HL-60/S4 treated with retinoic acid at 250 ng/mL for 4 days and 3 days (cell line): ENCODE measurements at regions not wholly inside any gene's neighbourhood (a gene's known extent, or its start where the extent isn't known, plus 50 kb on each side); places are given as distances from the start of the nearest gene placed in this dataset.

Experiments
- in situ Hi-C: fragments of 300-500 bp; cut with MboI; formaldehyde crosslinking; loops from 2 replicates; pipeline ENCODE4 v1.7.0; 2022; ENCODE audit warnings: low sequenced_read_pairs

GRCh38 chr16:62978451-62978850 is 942.2 kb upstream of the CDH8 start:
- in situ Hi-C loops, result no loop called here

- in situ Hi-C loops, result no loop called here
Measured at GRCh38 chr16:62977876-62978275, 941.6 kb upstream of the CDH8 start.

GRCh38 chr16:62974424-62974823 is 938.2 kb upstream of the CDH8 start:
- in situ Hi-C loops, result no loop called here

GRCh38 chr16:62970851-62971250 is 934.6 kb upstream of the CDH8 start:
- in situ Hi-C loops, result no loop called here

DNA sequence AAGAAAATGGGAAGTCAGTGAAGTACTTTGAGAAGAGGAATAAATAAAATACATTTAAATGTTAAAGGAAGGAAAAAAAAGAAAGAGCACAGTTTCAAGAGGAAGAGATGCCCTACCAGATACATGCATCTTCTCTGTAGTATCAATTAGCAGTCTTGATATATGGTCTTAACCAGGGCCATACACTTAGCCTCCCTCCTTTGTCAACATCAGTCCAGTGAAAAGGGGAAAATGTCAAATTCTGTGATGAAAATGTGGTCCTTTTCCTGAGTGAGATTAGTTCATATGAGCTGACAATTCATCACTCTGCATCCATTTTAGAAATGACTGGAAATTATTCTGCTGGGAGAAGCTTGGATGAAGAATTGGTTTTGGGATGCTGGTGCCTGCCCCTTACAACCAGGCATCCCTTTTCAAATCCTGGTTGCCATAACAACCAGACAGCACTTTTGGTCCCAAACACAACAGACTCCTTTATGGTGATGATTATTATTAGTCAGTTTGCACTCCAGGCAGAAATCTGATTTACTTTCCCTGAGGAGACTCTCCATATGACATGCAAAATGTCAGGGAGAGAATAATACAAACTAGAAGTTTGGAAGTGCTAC is 933.6 kb upstream of the CDH8 start:
- in situ Hi-C loops, result no loop called here

DNA sequence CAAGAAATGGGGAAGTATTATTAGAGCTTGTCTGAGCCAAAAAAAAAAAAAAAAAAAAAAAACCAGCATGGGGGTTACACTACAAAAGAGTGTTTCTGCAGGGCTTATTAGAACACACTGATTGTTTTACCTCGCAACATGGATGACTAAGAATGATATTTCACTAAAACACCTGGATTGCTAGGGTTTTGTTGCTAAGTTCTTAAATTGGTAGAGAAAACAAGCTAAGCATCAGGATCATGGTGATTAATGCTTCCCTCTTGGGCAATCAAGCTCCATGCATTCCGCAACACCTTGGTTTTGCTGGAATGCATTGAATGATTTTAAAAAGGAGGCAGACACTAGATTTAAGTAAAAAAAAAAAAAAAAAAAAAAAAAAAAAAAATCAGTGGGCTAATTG is 931.4 kb upstream of the CDH8 start:
- in situ Hi-C loops, result no loop called here

DNA sequence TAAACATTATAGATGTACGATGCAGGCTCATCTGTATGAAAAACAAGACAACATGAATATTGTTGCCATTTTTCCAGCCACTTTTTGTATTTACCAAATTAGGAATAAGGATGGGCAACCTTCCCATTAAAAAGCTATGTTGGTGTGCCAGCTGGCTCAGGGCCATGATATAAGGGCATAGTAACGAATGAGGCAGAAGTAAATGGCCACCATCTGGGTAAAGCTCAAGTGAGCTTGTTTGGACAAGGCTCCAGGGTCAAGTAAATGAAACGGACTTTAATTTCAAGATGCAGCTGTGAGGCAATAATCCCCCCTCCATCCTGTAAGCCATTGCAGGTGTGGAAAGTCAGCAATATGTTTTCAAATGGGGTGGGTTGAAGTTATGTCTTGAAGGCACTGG is 930.9 kb upstream of the CDH8 start:
- in situ Hi-C loops, result no loop called here

DNA sequence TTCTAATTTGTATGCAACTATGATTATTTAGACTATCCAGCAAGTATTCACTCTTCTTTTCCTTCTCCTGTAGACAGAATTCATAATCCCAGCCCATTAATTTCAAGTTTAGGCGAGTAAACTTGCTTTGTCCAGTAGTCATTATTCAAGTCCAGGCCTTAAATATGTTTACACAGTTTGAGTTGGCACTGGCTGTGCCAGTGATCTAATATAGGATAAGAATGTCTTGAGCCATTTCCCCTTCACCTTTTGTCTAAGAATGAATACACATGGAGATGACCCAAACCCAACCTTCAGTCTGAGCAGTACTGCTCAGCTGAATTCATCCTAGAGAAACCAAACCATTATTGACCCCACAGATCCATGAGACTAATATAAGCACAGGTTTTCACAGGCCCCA is 930.4 kb upstream of the CDH8 start:
- in situ Hi-C loops, result no loop called here

DNA sequence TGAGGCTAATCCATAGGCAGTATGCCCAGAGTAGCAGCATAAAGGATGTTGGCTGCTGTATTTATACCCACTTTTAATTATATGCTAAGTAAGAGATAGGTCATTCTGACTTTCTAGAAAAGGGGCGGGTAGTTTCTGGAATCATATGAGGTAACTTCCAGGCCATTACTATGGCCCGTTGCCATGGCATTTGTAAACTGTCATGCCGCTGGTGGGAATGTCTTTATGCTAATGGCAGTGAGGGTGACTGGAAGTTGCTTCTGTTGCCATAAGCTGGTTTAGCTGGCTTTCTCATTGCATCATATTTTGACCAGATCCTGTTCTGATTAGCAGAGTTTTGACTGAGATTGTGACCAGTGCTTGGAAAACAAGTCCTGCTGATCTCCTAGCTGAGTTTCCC is 929.6 kb upstream of the CDH8 start:
- in situ Hi-C loops, result no loop called here

DNA sequence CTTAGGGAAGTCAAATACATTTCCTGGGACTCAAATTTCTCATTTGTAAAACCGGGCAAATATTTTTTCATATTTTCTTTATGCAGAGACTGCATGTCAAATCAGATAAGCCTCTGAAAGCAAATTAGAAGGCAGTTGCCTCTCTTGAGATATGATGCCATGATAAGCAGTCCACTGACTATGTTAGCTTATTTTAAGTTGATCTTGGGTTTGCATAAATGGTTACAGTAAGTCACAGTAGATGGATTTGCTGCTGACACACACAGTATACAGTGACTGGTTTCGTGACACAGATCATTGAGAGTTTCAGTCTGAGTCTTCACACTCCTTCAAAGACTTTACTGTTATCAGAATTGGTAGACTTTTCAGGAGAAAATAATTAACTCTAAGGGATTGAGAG is 927.6 kb upstream of the CDH8 start:
- in situ Hi-C loops, result no loop called here

GRCh38 chr16:62955033-62955349 is 918.8 kb upstream of the CDH8 start:
- in situ Hi-C loops, result no loop called here

- in situ Hi-C loops, result no loop called here
Measured at GRCh38 chr16:62954144-62955032, 918.1 kb upstream of the CDH8 start.

DNA sequence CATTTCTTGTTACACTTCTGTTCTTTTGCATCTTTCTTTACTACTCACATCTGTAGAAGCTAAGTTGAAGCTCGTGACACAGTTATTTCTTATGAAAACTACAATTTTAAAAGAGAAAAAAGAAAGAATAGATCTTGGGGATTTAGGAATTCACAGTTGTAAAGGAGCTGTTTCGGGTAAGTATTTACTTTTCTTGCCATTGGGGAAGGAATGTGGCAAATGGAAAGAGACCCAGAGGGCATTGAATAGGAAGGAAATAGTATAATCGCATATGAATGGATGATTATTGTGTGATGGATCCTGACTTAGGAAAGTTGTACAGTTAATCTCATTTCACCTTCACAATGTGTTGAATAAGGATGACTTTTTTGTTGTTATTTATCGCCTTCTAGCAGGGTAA is 914.1 kb upstream of the CDH8 start:
- in situ Hi-C loops, result no loop called here

DNA sequence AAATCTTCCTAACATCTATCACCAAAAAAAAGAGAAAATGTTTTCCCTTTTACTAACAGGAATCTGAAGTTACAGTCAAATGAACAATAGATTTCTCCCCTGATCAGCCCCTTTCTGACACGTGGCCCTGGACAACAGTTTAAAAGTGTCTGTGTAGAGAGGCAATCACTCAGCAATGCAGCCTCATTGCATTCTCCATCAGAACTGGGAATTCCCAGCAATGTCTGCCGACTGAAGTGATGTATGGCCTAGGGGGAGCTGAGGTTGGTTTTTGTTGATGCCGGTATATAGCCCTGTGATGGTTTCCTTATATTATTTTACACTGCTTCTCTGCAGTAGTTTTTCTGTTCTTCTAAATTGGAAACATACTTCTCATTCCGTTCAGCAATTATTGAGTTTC is 904.3 kb upstream of the CDH8 start:
- in situ Hi-C loops, result no loop called here

DNA sequence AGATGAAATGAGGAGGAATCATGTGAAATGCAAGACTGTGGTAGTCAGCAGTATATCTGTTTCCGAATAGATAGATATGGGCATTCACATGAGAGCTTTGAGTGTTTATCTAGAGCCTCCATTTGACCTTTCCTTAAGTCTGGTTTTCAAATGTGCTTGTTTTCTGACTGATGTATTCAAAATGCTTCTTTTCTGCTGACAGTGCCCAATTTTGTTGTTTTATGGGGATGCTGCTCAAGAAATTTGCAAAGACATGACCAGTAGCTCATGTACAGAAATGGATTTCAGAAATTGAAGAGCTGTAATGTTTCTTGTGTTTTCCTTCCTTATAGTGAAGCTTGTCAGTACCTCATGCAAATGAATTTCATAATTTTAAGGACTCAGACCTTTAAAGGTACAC is 903.4 kb upstream of the CDH8 start:
- in situ Hi-C loops, result no loop called here

- in situ Hi-C loops, result no loop called here
Measured at GRCh38 chr16:62933929-62934328, 897.7 kb upstream of the CDH8 start.

DNA sequence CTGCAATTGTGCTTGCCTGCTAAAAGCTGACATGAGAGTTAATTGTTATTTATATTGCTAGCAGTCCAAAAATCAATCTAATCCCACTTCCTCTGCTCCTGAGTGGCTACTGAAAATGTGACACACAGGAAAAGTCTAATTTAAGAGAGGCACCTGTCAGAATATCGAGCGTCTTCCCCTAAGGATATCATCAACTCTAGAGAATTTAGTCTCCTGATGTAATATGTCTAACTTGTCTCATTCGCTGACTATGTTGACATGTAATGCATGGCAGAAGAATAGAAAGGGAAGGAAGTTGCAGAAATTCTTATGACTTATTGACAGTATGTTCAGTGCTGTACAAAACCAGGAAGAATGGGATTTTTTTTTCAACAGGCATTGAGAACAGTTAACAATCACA is 893.4 kb upstream of the CDH8 start:
- in situ Hi-C loops, result no loop called here

GRCh38 chr16:62927122-62927521 is 890.9 kb upstream of the CDH8 start:
- in situ Hi-C loops, result no loop called here

DNA sequence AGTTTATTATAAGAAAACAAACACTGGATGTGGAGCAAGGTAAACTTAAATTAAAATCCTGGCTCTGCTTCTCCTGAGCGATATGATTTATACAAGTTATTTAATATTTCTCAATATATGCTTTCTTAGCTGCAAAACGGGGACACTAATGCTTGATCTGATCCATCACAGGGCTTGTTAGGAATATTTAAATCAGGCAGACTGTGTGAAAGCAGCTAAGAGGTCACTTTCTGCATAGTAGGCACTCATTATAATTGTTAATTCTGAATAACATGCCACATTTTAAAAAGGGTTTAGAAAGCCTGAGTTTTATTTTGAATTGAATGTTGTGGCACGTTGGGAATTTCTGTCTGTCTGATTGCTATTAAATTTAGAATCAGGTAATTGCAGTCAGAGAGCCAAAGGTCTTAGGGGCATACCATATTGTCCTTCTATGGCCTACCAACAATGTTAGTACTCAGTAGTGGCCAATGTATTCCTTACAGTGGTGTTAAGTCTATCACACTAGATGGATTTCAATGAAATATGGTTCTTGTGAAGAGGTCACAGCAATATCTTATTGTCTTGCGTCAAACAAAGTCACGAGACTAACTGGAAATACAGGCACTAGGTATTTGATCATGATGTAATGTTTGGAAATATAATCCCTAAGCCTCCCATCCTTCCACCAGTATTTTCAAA is 890.0 kb upstream of the CDH8 start:
- in situ Hi-C loops, result no loop called here

DNA sequence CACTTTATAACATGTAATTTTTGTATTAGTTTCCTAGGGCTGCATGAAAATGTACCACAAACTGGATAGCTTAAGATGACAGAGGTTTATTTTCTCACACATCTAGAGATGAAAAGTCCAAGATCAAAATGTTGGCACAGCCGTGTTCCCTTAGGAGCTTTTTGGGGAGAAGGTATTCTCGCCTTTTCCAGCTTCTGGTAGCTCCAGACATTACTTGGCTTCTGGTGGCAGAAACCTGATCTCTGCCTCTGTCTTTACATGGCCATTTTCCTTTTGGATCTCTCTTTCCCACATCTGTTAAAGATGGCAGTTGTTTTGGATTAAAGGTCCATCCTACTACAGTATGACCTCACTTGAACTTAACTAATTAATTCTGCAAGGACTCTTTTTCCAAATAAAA is 885.7 kb upstream of the CDH8 start:
- in situ Hi-C loops, result no loop called here

GRCh38 chr16:62913924-62914323 is 877.7 kb upstream of the CDH8 start:
- in situ Hi-C loops, result no loop called here

- in situ Hi-C loops, result no loop called here
Measured at GRCh38 chr16:62913333-62913732, 877.1 kb upstream of the CDH8 start.
